ENCODE measurements at regions not wholly inside any gene's neighbourhood (a gene's known extent, or its start where the extent isn't known, plus 50 kb on each side); places are given as distances from the start of the nearest gene placed in this dataset.

GRCh38 chr4:24224446-24224845, 334.6 kb upstream of the PPARGC1A start (continued):
- TF ChIP-seq POU6F1 (CRISPR knock-in tag; IDR thresholded peaks at IDR 0.05; ENCODE audit: borderline replicate concordance, low read depth) = no peak
- no peak for TF ChIP-seq ISL1 (CRISPR knock-in tag; IDR thresholded peaks at IDR 0.05)

GRCh38 chr4:24219209-24219608, 329.4 kb upstream of the PPARGC1A start:
- TF ChIP-seq TSHZ2 (CRISPR knock-in tag; IDR thresholded peaks at IDR 0.05) (no peak), TCF4 (CRISPR knock-in tag; IDR thresholded peaks at IDR 0.05; ENCODE audit: borderline replicate concordance) (no peak), ISL1 (CRISPR knock-in tag; IDR thresholded peaks at IDR 0.05) (no peak), ZFP3 (CRISPR knock-in tag; IDR thresholded peaks at IDR 0.05) (no peak), ARNTL (CRISPR knock-in tag; IDR thresholded peaks at IDR 0.05; ENCODE audit: borderline replicate concordance, low read depth) (no peak)
- ATAC-seq = no peak

GRCh38 chr4:24218566-24218965, 328.7 kb upstream of the PPARGC1A start:
- no peak for ATAC-seq

More at GRCh38 chr4:24218566-24218965, 328.7 kb upstream of the PPARGC1A start:
- TF ChIP-seq CSDC2 (CRISPR knock-in tag; IDR thresholded peaks at IDR 0.05) = no peak
- no peak for TF ChIP-seq TCF4 (CRISPR knock-in tag; IDR thresholded peaks at IDR 0.05; ENCODE audit: borderline replicate concordance)
- TF ChIP-seq ZNF8 (CRISPR knock-in tag; IDR thresholded peaks at IDR 0.05) = no peak
- TF ChIP-seq OSR1 (CRISPR knock-in tag; IDR thresholded peaks at IDR 0.05) = no peak
- TF ChIP-seq ESRRG (CRISPR knock-in tag; IDR thresholded peaks at IDR 0.05) = no peak
- no peak for TF ChIP-seq CREB5 (CRISPR knock-in tag; IDR thresholded peaks at IDR 0.05; ENCODE audit: low read depth)
- no peak for TF ChIP-seq PPARA (CRISPR knock-in tag; IDR thresholded peaks at IDR 0.05; ENCODE audit: borderline replicate concordance)
- no peak for TF ChIP-seq BACH2 (CRISPR knock-in tag; IDR thresholded peaks at IDR 0.05; ENCODE audit: borderline replicate concordance)
- no peak for TF ChIP-seq CSRNP3 (CRISPR knock-in tag; IDR thresholded peaks at IDR 0.05)
- TF ChIP-seq ZFP3 (CRISPR knock-in tag; IDR thresholded peaks at IDR 0.05) = no peak
- no peak for TF ChIP-seq POU6F1 (CRISPR knock-in tag; IDR thresholded peaks at IDR 0.05; ENCODE audit: borderline replicate concordance, low read depth)
- TF ChIP-seq PATZ1 (CRISPR knock-in tag; IDR thresholded peaks at IDR 0.05; ENCODE audit: borderline replicate concordance) = no peak
- no peak for TF ChIP-seq ZNF70 (CRISPR knock-in tag; IDR thresholded peaks at IDR 0.05)
- TF ChIP-seq SNAI2 (CRISPR knock-in tag; IDR thresholded peaks at IDR 0.05) = no peak
- TF ChIP-seq TOX (CRISPR knock-in tag; IDR thresholded peaks at IDR 0.05; ENCODE audit: borderline replicate concordance) = no peak
